ENCODE measurements at regions not wholly inside any gene's neighbourhood (a gene's known extent, or its start where the extent isn't known, plus 50 kb on each side); places are given as distances from the start of the nearest gene placed in this dataset.
A peak's percentile ranks its signal among the peaks of the same experiment; 100 is the strongest.

DNA sequence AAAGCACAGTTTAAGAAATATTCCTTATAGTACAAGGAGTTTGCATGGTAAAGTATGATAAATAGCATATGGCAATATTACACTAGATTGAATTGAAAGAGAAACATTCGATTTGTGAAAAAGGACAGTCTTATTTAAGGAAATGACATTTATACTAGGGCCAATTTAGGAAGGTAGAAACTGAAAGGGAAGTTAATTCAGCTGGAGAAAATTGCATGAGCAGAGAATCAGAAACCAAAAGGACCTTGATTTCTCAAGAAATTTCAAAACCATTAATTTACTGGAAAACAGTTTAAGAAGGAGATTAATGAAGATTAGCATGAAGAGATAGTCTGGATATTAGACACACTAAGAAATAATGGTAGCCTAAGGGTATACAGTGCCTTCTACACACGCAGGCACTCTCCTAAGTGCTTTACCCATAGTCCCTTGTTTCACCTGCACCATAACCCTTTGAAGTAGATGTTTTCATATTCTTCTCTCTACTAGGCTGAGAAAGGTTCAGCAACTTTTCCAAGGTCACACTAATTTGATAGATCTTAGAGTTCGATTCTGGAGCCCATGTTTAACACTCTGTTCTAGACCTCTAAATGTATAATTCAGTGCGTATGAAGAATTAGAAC lies 259.1 kb upstream of the SLIT2 start:
- no peak for DNase-seq (ENCODE audit: low spot score)

DNA sequence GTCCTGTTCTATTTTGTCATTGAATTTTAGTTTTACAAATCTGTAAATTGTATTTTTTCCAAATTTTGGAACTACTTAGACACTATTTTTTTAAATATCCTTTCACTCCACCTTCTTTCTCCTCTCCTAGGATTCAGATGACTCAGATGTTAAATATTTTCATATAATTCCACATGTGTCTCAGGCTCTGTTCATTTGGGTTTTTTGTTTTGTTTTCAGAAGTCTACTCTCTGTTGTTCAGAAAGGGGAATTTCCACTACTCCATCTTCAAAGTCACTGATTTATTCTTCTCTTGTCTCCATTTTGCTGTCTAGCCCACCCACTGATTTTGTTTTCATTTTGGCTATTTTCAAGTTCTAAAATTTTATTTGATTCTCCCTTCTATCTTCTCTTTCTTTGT lies 264.0 kb upstream of the SLIT2 start:
- no peak for DNase-seq (ENCODE audit: low spot score)

DNA sequence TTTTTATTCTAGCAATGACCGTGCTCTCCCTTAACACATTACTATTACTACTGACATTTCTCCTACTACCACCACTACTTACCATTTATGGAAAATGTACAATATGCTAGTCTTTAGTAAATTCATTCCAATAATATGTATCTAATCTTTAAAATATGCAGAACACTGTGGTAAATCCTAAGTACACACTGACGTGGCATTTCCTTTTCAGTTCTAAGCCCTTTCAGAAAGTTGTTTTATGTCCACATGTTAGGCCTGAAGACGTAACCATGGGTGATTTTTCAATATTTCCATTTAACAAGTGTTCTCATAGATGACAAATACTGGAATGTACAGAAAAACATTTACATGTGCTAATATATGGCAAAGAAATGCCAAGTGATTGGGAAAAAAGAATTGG lies 268.6 kb upstream of the SLIT2 start:
- no peak for DNase-seq (ENCODE audit: low spot score)

DNA sequence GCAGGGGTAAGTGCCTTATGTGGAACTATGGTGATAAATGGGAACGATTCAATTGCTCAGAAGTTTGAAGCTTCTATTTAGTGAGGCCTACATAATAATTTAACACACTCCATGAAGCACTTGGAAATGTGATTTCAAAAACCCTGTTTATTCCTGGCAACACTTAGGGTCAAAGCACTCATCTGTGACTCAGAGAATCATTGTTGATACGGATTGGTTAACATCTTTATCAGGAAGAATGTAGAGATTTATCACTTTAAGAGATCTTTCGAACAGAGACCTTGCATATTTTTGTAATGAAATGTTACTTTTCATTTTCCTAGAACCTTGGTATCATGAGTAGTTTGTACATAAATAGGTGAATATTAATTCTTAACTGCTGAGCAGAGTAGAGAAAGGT lies 269.1 kb upstream of the SLIT2 start:
- DNase-seq (ENCODE audit: low spot score) = no peak

DNA sequence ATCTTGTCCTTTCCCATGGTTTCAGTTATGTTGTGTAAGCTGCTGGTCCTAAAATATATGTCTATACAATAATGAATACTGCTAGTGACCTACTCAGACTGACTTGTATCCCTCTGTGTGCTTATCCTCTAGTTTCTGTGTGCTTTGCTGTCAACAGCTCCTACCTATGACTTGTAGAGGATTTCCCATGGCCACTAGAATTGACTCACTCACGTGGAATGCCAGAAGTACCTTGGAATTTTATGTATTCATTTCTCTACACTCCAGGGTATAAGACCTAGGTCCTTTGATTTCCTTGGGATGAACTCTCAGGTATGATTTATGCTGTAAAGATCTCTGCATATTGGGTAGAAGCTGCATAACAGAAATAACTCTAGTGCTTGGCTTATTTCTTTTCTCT lies 279.9 kb upstream of the SLIT2 start:
- no peak for DNase-seq (ENCODE audit: low spot score)

DNA sequence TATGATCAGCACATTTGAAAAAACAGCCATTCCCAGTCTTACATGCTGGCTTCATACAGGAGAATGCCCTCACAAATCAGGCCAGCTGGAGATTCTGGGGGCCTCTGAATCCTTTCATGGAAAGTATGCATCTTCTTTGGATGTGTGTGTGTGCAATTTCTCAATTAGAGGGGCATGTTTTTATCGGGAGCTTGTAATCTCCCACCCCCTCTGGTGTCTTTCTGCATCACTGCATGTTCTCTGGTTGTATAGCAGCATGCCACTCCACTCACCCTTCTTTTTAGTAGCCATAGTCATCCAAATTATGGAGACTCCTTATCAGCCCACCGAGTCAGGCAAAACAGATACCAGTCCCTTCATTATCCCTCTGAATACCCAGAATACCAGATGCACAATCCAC lies 282.2 kb upstream of the SLIT2 start:
- DNase-seq (ENCODE audit: low spot score) = no peak

DNA sequence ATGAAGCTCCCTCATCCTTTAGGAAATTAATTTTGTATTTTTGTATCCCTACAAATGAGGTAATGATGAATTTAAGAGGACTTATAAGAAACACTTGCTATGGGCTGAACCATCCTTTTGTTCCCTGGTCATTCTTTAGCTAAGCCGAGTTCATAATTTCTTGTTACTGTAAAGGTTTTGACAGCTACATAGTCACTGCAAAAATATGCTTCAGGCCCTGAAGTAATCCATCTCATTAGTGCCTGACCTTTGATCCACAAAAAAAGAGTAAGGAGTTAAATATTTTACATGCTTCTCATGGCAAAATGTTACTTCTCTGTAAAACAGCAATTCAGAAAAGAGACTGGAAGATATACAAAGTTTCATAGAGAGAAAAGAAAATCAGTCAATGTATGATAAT lies 290.6 kb upstream of the SLIT2 start:
- DNase-seq (ENCODE audit: low spot score) = no peak

DNA sequence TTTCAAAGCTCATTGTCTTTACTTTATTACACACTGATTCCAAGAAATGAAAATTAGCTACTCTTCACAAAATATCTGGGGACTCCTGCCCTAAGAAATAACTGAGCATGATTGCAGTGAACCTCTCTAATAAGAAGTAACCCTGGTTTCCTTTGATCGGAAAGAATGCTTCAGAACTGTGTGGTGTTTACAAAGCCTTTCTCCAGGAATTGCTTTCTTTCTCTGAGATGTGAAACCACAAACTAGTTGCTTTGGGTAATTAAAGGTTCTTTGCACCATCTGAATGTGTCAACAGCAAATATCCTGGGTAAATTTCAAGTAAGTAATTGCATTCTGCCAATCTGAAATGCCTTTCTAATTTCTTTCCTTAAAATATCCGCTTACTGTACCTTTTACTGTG lies 292.9 kb upstream of the SLIT2 start:
- no peak for DNase-seq (ENCODE audit: low spot score)

DNA sequence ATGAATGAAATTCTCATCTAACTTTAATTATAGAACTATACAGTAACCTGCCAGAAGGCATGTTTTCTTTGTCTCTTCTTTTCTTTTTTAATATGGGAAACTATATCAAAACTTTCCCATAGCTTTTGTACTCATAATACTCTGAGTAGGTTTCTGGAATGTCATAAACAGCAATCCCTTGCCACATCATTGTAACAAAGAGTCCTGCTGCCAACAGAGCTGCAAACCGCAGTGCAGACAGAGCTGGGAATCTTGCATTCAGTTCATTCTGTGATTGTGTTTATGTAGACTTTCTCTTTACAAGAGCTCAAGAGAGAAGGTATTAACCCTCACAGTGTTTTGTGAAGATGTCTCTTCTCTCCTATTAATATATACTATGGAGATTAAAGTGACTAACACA lies 304.4 kb upstream of the SLIT2 start:
- DNase-seq (ENCODE audit: low spot score) = no peak

DNA sequence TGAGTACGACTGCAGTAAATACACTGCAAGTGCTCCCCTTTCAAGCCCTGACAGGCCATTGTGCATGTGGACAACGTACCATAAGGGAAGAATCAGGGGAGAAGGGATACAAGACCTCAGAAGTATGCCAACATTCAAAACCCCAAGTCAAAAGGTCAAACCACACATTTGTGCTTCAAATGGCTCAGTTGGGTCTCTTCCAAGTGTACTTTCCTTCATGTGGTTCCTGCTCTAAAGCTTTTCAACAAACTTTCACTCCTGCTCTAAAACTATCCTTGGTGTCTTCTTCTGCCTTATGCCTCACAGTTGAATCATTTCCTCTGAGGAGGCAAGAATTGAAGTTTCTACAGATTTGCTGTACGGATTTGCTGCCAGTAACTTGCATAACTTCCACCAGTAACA lies 305.7 kb upstream of the SLIT2 start:
- peak; percentile 50 for DNase-seq (ENCODE audit: low spot score)

DNA sequence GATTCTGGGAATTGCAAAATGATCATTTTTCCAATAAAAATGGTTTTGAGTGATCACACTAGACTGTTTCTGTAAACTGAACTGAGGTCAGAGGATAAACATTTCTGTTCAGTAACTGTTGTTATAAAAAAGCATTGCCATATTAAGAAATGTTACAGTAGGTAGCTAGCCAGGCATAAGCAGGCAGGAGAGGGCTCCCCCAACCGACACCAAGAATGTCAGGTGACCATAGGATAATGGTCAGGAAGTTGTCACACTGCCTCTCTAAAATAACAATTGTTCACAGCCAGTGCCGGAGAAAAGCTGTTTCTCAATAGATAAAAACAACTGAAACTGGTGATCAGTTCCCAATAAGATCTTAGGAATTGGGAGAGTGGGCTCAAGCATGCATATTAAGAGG lies 306.2 kb upstream of the SLIT2 start:
- DNase-seq (ENCODE audit: low spot score) = no peak

DNA sequence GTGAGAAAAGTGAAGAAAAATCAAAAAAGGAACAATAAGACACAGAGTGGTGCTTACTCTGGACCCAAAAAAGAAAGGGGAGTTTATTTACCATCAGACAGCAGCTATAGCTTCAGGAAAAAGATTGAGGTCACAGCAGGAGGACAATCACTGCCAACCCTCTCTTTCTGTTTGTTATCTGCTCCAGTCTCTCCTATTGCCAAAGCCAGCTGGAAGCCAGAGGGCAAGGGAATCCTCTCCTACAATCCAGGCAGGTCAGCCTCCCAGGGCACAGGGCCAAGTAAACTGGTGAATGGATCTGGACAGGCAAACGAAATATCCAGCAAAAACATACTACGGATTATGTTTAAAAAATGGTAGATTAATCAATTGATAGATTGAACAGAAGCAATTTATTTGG lies 306.9 kb upstream of the SLIT2 start:
- DNase-seq (ENCODE audit: low spot score) = no peak

DNA sequence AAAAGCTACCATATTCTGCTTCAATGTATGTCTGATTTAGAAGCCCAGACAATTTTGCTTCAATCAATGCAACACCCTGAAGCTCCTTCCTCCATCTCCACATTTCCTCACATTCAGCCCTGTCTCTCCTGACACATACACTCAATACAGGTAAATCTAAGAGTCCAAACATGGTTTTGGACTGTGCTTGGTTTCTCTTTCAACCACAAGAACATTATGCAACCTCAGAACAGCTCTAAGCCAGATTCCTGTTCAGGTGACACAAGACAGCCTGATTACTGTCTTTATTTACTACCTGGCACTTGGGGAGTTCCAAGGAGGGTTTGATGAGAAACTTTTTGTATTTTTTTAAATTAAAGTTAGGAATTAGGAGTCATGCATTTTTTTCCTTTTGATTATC lies 307.5 kb upstream of the SLIT2 start:
- DNase-seq (ENCODE audit: low spot score) = no peak

DNA sequence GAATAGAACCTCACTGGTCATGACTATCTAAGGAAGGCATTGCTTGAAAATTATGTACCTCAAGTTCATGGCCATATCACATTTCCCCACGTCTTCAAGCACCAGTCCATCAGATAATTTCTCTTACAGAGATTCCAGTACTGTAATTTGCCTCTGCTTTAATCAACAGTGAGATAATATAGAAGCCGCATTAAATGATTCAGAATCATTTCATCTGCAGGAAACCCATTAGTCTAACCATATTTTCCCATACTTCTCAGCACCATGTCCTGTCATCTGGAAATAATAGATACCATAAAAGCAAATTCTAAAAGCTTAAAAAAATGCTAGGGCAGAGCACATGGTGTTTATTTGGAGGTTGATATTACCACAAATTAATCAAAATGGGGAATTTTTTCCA lies 310.3 kb upstream of the SLIT2 start:
- no peak for DNase-seq (ENCODE audit: low spot score)

DNA sequence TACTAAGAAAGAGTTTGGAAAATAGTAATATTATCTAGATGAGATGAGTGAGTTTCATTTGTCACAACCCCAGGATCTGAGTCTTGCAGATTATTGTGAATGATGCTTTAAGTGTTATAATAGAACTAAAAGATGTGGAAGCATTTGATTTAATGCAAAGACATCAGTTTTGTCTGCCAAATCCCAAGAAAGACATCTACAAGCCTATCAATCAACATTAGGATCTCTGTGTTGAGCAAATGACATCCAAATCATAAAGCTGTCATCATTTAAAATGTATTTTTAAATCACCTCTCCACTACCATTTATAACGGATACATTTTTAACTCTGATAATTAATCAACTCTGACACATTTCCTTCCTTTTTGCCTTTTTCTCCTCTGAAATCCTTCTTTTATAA lies 310.8 kb upstream of the SLIT2 start:
- DNase-seq (ENCODE audit: low spot score) = no peak

DNA sequence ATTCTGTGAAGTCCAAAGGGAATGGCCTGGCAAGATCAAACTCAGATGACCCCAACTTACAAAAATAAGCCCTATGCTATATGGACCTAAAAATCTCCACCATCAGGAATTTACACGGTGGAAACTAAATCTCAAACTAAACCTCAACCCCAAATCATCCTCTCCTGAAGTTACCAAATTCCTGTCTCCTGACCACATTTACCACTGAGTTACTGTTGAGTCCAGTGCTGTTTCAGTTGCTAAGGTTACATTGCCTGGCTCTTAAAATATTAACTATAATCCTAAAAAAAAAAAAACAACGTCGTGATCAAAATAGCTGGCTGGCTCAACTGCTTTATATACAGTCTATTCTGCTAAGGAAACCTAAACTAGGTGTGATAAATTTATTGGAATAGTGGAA lies 315.2 kb upstream of the SLIT2 start:
- DNase-seq (ENCODE audit: low spot score) = no peak

DNA sequence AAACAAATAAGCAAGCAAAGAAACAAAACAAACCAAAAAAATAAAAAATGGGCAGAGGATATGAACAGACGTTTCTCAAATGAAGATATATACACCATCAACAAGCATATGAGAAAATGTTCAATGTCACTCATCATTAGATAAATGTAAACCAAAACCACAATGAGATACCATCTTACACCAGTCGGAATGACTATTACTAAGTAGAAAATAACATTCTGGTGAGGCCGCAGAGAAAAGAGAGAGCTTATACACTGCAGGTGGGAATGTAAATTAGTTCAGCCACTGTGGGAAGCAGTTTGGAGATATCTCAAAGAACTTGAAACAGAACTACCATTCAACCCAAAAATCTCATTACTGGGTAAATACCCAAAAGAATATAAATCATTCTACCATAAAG lies 321.0 kb upstream of the SLIT2 start:
- DNase-seq (ENCODE audit: low spot score) = no peak

DNA sequence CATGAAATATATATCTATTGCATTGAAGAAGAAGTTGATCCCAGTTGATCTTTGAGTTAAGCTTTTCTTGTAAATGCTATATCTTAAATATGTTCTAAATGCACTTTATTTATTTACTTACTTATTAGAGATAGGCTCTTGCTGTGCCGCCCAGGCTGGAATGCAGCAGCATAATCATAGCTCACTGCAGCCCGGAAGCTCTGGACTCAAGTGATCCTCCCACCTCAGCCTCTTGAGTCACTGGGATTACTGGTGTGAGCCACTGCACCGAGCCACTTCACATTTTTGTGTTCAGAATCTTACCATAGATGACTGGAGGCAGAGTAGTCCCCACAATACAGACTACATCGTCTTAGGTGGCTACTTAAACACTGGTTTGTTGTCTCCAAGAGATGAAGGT lies 324.3 kb upstream of the SLIT2 start:
- no peak for DNase-seq (ENCODE audit: low spot score)

DNA sequence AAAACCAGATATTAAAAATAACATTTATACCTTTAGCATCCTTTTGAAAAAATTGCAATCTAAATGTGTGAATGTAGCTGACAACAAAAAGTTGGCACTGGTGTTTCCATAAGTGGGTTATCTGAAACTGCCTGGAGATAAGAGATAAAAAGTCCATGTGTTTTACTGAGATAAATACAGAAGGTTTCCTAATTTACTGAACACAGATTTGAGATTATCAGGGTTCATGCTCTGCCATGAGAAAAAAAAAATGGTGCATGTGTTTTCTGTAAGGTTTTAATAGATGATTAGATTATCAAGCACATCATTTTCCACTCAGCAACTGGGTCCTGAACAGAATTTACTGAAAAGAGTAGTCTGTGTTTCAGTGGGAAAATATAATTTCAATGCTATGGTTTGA lies 326.2 kb upstream of the SLIT2 start:
- DNase-seq (ENCODE audit: low spot score) = no peak

DNA sequence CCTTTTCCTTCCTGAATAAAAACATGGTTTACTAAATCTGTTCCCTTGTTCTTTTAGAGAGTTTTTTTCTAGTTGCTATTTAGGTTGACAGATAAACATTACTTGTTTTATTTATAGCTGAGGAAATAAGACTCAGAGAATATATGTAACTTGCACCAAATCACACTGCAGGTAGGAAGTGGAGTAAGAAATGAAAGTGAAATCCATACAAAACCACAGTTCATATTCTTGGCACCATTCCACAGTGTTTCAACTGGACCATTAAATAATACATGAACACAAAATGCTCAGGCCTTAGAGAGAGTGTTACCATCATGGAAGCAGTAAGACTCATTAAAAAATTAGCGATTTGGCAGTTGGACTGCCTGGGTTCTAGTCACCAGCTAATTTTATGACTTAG lies 326.9 kb upstream of the SLIT2 start:
- no peak for DNase-seq (ENCODE audit: low spot score)

DNA sequence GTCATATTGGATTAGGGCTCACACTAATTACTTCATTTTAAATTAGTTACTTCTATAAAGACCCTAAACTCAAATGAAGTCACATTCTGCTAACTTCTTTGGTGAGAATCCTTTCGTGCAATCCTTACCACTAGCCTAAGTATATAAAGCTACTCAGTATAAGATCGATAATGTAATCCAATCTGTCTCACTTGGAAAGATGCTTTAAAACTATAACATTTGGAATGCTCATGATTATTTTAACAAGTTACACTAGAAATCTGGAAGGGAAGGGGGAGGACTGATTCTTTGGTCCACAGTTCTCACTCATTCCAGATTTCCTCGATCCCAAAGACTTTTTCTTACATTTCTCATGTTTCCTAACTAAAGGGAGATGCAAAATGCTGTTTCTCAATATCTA lies 336.4 kb upstream of the SLIT2 start:
- no peak for DNase-seq (ENCODE audit: low spot score)

DNA sequence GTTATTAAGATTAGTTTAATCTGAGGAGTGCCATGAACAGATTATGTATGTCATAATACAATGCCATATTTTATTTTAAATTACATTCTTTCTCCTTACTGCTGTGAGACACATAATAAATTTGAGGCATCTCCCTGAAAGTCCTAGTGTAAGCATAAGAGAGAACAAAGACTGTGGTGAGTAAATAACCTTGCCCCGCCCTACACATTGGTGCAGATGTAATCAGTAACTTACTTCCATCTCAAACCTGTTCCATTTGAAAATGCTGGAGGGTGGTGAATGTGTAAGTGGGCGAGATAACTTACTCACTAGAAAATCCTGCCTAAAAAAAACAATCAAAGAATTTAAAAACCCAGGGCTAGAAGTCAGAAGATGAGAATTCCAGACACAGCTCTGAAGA lies 338.1 kb upstream of the SLIT2 start:
- no peak for DNase-seq (ENCODE audit: low spot score)

DNA sequence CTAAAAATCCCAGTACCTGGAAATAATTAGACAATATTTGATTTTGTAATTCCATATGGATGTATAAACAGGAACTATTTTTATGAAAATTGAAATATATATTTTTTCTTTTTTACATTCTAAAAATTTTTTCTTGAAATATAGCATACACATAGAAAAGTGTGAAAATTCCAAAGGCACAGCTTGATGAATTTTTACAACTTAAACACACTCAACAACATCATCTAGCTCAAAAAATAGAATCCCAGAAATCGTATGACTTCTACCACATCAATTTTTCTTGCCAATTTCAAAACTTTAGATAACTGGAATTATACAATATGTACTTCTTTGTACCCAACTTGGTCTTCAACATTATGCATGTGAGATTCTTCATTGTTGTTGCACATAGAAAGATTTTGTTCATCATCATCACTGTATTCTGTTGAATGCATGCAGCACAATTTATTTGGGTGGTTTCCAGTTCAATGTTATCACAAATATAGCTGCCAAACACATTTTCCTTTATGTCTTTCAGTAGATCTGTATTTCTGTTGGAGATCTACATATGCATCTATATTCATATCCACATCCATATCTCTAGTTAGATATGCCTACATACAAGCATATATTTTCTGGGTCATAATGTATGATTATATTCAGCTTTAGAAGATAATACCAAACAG lies 340.7 kb upstream of the SLIT2 start:
- no peak for DNase-seq (ENCODE audit: low spot score)

DNA sequence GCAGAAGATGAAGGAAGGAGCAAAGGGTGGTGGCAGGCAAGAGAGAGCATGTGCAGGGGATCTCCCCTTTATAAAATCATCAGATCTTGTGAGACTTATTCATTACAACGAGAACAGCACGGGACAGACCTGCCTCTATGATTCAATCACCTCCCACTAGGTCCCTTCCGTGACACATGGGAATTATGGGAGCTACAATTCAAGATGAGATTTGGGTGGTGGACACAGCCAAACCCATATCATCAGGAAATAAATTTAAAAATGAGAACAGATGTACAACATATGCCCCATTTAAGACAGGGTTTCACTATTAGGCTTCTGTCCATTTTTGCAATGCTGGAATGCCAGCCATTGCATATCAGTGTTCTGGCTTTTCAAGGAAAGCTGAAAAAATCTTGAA lies 346.7 kb upstream of the SLIT2 start:
- no peak for DNase-seq (ENCODE audit: low spot score)

DNA sequence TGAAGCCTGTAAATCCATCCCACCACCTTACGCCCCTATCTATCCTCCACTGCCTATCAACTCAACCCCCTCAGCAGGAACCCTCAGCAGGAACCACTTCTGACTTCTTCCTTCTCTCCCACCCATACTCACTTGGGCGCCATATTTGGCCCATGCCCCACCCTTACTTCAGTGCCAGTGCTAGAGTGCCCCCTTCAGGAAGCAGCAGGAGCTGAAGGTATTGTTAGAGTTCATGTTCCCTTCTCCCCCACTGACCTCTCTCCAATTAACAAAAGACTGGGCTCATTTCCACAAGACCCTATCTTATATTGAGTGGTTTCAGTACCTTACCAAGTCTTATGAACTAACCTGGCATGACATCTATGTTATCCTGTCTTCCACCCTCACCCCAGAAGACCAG lies 363.1 kb upstream of the SLIT2 start:
- no peak for DNase-seq (ENCODE audit: low spot score)
